GM12891 (cell line): ENCODE measurements at regions not wholly inside any gene's neighbourhood (a gene's known extent, or its start where the extent isn't known, plus 50 kb on each side); places are given as distances from the start of the nearest gene placed in this dataset.

Source experiments
- DNase-seq: peaks from one replicate; pipeline ENCODE4 v3.0.0; 2011; ENCODE audit warnings: low spot score; ENCODE audit not compliant: insufficient read length
- FAIRE-seq: peaks from 2 replicates; lab custom pipeline; 2011; peaks lifted over from hg19 to GRCh38; lab: Jason Lieb, UNC
- PAX5 ChIP-seq: IDR thresholded peaks from 2 replicates; pipeline ENCODE4 v1.6.1; 2011; ENCODE audit warnings: low read length, moderate library complexity, mild to moderate bottlenecking; ENCODE audit not compliant: insufficient read depth, severe bottlenecking
- POLR2A ChIP-seq: IDR thresholded peaks from 2 replicates; pipeline ENCODE4 v1.6.1; 2011; ENCODE audit warnings: low read depth, low read length, control low read depth
- POLR2AphosphoS5 ChIP-seq: IDR thresholded peaks from 2 replicates; pipeline ENCODE4 v1.6.1; 2011; ENCODE audit warnings: low read depth, low read length, control low read depth
- POU2F2 ChIP-seq: IDR thresholded peaks from 2 replicates; pipeline ENCODE4 v1.6.1; 2011; ENCODE audit warnings: low read depth, mild to moderate bottlenecking, control low read depth, low read length, moderate library complexity
- SPI1 ChIP-seq: IDR thresholded peaks from 2 replicates; pipeline ENCODE4 v1.6.1; 2011; ENCODE audit warnings: low read depth, low read length, control low read depth
- TAF1 ChIP-seq: IDR thresholded peaks from 2 replicates; pipeline ENCODE4 v1.6.1; 2011; ENCODE audit warnings: low read depth, low read length, control low read depth

DNA sequence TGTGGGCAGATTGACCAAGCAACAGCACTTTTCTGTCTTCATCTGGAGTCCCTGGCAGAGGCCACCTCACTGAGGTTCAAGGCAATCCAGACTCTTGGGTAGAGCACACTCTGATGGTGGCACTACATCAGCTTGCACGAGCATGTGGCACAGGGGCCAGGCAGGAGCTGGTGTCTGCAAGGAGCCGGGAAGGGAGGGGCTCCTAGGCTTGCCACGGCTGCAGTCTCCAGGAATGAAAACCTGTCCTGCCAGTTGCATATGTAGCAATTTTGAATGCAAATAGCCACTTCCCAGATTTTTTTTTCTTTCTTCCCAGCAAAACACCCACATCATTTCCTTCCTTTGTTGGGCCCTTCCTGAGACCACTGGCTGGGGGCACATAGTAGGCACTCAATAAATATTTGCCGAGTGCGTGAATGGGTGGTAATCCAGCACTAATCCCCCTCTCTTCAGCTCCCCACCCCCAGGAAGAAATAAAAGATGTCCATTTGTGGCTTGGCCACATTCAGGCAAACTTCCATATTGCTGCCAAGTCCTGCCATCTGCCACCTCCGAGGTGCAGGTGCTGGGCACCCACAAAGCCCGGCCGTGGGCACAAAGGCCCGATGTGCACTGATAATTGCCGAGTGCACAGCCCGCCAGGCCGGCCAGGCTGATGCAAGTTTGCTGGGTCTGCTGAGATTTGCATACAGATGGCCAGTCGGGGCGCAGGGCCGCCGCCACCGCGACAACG, 72.4 kb downstream of the MYCN start:
- FAIRE-seq (no peak), DNase-seq (no peak)
- TF ChIP-seq POLR2A (no peak), PAX5 (no peak), POLR2AphosphoS5 (no peak), TAF1 (no peak), POU2F2 (no peak), SPI1 (no peak)

DNA sequence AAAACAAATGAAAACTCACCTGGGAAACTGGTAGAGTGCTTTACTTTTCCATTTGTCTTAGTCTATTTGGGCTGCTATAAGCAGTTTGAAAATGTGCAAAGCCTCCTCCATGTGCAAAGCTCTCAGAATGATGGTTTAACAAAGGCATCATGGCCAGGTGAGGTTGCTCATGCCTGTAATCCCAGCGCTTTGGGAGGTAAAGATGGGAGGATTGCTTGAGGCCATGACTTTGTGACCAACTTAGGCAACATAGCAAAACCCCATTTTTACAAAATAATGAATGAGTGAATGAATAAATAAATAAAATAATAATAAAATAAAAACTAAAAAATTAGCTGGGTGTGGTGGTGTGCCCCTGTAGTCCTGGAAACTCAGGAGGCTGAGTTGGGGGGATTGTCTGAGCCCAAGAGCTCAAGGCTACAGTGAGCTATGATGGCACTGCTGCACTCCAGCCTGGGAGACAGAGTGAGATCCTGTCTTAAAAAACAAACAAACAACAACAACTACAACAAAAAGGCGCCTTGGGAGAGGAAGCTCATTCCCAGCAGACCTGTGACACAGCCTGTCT, 71.8 kb downstream of the MYCN start:
- no peak for TF ChIP-seq SPI1
- no peak for TF ChIP-seq TAF1
- no peak for TF ChIP-seq POLR2A
- no peak for TF ChIP-seq POU2F2
- TF ChIP-seq PAX5: no peak
- no peak for TF ChIP-seq POLR2AphosphoS5
- DNase-seq (no peak), FAIRE-seq (no peak)

DNA sequence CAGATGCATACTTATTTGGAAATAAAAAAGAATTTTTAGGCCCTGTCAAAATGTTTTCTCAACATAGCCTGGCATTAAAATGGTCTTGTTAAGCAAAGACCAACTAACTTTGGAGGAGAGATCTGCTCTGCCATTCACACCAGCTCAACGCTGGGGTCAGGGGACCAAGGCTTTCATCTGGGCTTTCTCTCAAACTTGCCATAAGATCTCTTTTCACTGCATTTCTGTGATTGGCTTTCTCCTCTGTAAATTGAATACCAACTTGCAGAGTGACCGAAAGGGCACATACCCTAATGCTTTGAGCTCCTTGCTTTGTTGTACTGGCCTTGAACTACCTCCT, 71.2 kb downstream of the MYCN start:
- TF ChIP-seq SPI1 (no peak), POLR2AphosphoS5 (no peak), POU2F2 (no peak), POLR2A (no peak), TAF1 (no peak), PAX5 (no peak)
- FAIRE-seq: no peak
- DNase-seq: no peak

DNA sequence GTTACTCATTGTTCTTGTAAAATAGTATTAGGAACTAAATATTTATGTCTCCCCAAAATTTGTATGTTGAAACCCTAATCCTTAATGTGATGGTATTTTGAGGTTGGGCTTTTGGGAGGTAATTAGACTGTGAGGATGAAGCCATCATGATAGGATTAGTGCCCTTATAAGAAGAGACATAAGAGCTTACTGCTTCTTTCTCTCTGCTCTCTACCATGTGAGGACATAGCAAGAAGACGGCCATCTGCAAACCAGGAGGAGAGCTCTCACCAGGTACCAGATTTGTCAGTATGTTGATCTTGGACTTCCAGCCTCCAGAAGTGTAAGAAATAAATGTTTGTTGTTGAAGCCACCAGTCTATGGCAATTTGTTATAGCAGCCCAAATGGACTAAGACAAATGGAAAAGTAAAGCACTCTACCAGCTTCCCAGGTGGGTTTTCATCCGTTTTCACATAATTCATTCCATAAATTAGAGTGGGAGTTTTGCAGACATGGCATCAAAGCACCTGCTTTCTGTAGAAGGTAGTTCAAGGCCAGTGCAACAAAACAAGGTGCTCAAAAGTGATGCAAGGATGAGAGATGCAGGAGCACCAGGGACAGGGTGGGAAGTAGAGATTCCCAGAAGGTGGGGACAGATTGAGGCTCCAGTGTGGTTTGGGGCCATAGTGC, 70.7 kb downstream of the MYCN start:
- TF ChIP-seq POLR2A (no peak), SPI1 (no peak), POLR2AphosphoS5 (no peak), PAX5 (no peak)
- no peak for DNase-seq
- no peak for FAIRE-seq

DNA sequence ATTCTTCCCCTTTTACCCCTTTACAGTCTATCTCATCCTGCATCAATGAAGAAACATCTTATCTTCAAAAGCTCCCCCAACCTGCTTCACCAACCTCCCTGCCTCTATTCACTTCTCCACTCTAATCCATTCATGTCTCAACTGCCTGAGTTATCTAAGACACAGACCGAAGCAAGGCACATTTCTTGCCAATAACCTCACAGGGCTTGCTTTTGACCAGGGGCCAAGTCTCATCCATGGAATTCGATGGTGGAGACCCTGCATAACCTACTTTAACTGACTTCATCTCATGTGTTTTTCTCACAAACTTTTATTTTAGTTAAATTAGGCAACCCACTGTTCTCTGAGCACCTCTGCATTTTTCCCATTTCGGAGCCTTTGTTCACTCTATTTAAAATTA, 69.7 kb downstream of the MYCN start:
- FAIRE-seq (no peak), DNase-seq (no peak)
- no peak for TF ChIP-seq POLR2A
- no peak for TF ChIP-seq POU2F2
- no peak for TF ChIP-seq TAF1
- no peak for TF ChIP-seq PAX5
- TF ChIP-seq SPI1: no peak
- TF ChIP-seq POLR2AphosphoS5: no peak

DNA sequence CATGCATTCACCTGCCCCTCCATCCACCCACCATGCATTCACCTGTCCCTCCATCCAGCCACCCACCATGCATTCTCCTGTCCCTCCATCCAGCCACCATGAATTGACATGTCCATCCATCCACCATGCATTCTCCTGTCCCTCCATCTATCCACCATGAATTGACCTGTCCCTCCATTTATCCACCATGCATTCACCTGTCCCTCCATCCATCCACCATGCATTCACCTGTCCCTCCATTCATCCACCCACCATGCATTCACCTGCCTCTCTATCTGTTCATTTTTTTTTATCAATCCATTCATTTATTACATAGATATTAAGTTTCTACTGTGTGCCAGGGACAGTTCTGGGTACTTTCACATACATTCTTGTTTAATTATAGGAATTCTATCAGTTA, 69.2 kb downstream of the MYCN start:
- DNase-seq (no peak), FAIRE-seq (no peak)
- TF ChIP-seq TAF1 (no peak), POU2F2 (no peak), POLR2A (no peak), POLR2AphosphoS5 (no peak), SPI1 (no peak), PAX5 (no peak)

DNA sequence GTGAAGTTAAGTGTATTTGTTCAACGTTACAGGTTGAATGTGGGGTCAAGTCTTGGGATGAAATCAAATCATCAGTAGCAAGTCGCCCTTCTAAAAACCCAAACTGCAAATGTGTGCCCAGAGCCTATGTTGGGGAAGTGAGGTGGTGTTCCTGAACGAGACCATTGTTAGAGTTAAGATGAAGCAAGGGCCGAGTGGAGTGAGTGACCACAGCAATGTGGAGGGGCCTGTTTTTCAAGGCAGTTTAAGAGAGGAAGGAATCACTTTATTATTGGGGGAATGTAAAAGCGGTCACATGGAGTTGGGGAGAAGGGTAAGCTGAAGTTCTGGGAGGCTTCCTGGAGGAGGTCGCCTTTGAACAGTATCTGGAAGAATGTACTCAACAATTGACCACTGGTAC, 68.5 kb downstream of the MYCN start:
- TF ChIP-seq POLR2AphosphoS5 (no peak), POU2F2 (no peak), TAF1 (no peak), SPI1 (no peak)
- no peak for DNase-seq
- no peak for FAIRE-seq

DNA sequence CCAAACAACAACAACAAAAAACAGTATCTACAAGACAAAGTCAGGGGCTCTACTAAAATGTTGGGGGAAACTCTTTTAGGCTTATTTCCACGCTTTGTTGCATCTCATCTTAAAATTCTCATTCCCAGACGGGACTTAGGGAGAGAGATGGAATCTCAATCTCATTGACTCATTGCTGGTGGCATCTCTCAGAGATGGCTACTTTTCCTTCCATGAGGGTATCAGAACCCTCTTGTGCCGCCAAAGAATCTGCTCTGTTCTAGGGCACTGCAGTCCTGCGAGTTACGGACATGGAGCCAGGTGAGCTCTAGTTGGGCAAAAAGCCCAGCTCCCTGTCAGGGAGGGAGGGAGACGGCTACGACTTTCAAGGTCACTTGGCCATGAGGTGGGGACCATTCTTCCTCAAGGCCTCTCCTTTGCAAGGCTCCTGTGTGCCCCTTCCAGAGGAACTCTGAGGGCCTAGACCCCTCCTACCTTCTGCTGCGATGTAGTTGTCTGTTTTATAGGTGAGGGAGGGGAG, 68.0 kb downstream of the MYCN start:
- no peak for FAIRE-seq
- TF ChIP-seq POU2F2 (no peak), PAX5 (no peak), SPI1 (no peak), POLR2A (no peak), POLR2AphosphoS5 (no peak), TAF1 (no peak)
- DNase-seq: no peak

DNA sequence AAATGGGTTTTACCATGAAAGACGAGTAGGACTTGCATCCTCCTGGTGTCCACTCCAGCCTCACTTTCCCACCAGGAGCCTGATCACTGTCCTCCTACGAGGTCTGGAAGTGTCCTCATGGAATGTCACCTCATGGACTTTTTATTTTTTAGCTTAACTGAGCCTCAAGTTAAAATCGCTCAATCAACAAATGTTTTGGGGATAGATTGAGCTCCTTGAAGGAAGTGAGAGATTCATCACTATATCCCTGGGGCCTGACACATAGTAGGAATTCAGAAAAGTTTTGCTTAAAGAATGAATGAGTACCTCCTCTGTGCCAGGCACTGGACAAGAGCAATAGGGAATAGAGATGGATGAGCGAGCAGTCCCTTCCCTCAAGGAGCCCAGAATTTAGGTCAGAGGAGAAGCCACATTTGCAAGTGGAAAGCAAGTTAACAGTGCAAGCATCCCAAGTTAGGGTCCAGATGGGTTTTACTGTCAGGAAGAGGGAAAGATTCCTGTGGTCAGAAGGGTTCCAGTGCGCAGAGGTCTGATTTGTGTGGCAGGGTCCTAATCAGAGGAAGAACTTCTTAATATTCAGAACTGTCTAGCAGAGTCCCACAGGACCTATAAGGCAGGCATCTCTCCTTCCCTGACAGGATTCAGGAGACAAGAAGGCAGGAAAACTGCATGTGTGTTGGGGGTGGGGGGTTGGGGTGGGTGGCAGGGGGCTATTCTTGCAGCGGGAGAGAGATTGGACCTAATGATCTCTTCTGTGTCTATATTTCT, 67.0 kb downstream of the MYCN start:
- no peak for FAIRE-seq
- DNase-seq: no peak
- no peak for TF ChIP-seq SPI1
- TF ChIP-seq TAF1: no peak
- TF ChIP-seq POU2F2: no peak
- TF ChIP-seq PAX5: no peak
- no peak for TF ChIP-seq POLR2A
- TF ChIP-seq POLR2AphosphoS5: no peak

DNA sequence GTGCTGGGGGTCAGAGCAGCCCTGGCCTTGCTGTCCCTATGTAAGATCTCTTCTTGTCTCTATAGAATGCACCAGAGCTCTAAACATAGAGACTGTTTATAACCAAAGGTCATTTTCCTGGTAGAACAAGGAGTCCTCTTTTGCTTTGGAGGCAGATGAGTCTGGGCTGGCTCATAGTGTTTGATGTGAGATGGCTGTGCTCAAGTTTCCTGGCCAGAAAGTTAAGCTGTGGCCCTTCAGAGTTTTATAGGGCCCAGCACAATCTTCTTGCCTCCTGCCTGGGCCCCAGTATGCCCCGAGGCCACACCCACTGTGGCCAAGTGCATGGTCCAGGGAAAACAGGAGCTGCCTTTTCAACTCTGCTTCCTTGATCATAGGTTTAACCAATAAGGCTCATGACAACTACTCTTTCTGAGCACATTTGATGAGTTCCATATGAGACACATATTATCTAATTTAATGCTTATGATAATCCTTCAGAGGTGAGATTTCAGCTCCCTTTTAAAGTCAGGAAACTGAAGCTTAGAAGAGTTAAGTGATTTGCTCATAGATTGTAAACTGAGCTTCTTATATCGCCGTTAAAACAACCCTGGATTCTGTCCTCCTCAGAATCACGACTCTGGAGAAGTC, 66.3 kb downstream of the MYCN start:
- TF ChIP-seq PAX5 (no peak), POLR2A (no peak), SPI1 (no peak), POU2F2 (no peak), TAF1 (no peak), POLR2AphosphoS5 (no peak)
- FAIRE-seq: no peak
- DNase-seq: no peak
